ENCODE measurements at regions not wholly inside any gene's neighbourhood (a gene's known extent, or its start where the extent isn't known, plus 50 kb on each side); places are given as distances from the start of the nearest gene placed in this dataset.

- H3K27ac Mint-ChIP-seq: no peak overlapping the region
- peaks cover 2% of the 10 kb centered on the region for H3K27me3 Mint-ChIP-seq
- POLR2A ChIA-PET: no interaction called here
Observed at GRCh38 chr5:154630410-154630809, 124.8 kb upstream of the LARP1 start.

DNA sequence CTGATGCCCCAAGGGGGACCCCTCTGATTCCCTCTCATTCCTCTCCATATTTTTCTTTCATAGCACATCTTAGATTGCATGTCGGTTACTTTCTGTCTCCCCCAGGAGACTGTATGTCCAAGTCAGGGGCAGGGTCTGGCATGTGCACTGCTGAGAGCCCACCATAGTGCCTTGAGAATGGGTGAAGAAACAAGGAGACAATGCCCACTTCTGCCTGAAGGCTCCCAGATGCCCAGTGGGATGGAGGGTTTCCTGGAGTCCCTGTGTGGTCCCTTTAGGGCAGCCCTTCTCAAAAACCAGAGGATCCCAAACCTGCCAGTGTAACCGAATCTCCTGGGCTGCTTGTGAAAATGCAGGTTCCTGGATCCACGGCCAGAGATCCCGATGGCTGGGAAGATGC lies 126.5 kb upstream of the LARP1 start:
- Mint-ChIP-seq H3K4me3 (no peak overlapping the region), H3K27me3 (peaks cover 2% of the 10 kb centered on the region), H3K4me1 (ENCODE audit: low read depth) (no peaks in the 10 kb centered on the region), H3K9me3 (no peaks in the 10 kb centered on the region), H3K27ac (no peak overlapping the region), H3K36me3 (no peaks in the 10 kb centered on the region)
- ChIA-PET POLR2A (no interaction called here), CTCF (no interaction called here)
- intact Hi-C loops (cut with micrococcal nuclease): no loop called here
- no peak for DNase-seq

More at GRCh38 chr5:154630410-154630809, 124.8 kb upstream of the LARP1 start:
- Mint-ChIP-seq H3K9me3 (no peaks in the 10 kb centered on the region), H3K4me3 (no peak overlapping the region), H3K4me1 (ENCODE audit: low read depth) (no peaks in the 10 kb centered on the region), H3K36me3 (no peaks in the 10 kb centered on the region)
- DNase-seq: no peak
- CTCF ChIA-PET: interaction anchor here (1.4 to 1.5 kb wide), 2 partner anchors 9 to 162 kb away, joined by 4 to 5 read pairs; no protein-coding TSS in a partner anchor
- intact Hi-C loops (cut with micrococcal nuclease): no loop called here

GRCh38 chr5:154627698-154628678 lies 127.2 kb upstream of the LARP1 start:
- Mint-ChIP-seq H3K4me3 (no peak overlapping the region), H3K27me3 (peaks cover 2% of the 10 kb centered on the region), H3K4me1 (ENCODE audit: low read depth) (no peaks in the 10 kb centered on the region), H3K9me3 (no peaks in the 10 kb centered on the region), H3K27ac (no peak overlapping the region), H3K36me3 (no peaks in the 10 kb centered on the region)
- DNase-seq: no peak
- CTCF ChIA-PET: no interaction called here
- intact Hi-C loops (cut with micrococcal nuclease): no loop called here
- POLR2A ChIA-PET: no interaction called here

DNA sequence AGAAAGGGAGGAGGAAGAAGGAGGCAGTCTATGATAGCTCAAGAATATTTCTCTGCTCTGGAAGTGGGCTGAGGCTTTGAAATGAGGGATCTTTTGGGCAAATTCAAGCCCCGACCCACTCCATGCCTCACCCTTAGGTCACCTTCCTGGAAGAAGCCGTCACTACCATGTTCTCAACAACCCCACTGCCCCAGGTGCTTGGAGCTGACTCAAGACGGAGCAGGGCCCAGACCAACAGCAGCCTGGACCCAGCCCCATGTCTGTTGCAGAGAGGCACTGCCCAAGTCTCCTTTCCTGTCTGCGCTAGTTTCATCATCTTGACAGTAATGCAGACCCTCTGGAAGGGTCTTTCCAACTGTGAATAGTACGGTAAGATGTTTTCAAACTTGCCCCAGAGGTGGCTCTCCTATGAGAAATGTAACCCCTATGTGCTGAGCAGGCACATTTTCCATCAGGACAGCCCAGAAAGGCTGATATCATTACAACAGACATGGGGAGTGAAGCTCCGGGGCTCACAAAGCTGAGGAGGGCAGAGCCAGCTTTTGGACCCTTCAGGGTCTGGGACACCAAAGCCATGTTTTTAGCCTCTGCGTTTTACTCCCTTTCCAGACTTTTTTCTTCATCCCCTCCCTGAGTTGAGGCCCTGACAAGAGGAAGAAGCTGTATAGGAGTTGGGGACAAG lies 128.2 kb upstream of the LARP1 start:
- no peak overlapping the region for H3K4me3 Mint-ChIP-seq
- intact Hi-C loops (cut with micrococcal nuclease): no loop called here
- no peaks in the 10 kb centered on the region for H3K9me3 Mint-ChIP-seq
- H3K27me3 Mint-ChIP-seq: peaks cover 2% of the 10 kb centered on the region
- CTCF ChIA-PET: no interaction called here
- H3K4me1 Mint-ChIP-seq (ENCODE audit: low read depth): no peaks in the 10 kb centered on the region
- H3K27ac Mint-ChIP-seq: no peak overlapping the region
- POLR2A ChIA-PET: no interaction called here
- H3K36me3 Mint-ChIP-seq: no peaks in the 10 kb centered on the region
- DNase-seq: no peak

DNA sequence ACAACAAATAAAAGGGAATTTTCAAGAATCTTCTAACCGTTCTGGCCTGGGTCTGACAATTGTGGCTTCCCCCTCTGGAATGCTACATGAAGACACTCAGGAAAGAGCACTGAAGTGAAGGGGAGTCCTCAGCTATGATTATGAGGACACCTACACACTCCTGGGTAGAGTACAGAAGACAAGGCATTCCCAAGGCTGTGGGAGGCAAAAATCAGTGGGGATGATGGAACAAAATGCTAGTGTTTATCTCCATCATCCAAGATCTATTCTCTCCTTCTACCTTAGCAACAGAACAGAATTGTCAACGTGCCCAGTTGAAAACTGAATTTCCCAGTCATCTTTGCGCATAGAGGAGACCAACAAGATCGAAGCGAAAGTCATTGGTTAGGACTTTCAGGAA lies 130.1 kb upstream of the LARP1 start:
- POLR2A ChIA-PET: no interaction called here

DNA sequence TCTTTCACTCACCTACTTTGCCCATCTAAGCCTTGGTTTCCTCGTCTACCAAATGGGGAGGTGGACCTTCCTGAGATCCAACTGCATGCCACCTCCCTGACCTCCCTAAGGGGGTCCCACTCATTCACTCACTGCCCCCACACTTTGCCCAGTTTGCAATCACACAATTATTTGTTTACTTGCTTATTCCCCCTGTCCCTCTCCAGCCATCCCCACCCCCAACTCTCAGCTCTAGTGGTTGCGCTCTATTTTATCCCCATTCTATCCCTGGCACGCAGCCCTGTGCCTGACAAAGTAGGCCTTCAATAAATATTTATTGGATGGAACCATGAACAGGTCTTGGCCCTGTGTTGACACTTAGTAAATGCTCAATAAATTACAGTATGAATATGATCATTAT lies 130.8 kb upstream of the LARP1 start:
- intact Hi-C loops (cut with micrococcal nuclease): no loop called here
- ChIA-PET CTCF (no interaction called here), POLR2A (no interaction called here)
- H3K9me3 Mint-ChIP-seq: no peaks in the 10 kb centered on the region
- H3K4me1 Mint-ChIP-seq (ENCODE audit: low read depth): no peaks in the 10 kb centered on the region
- H3K27me3 Mint-ChIP-seq: no peaks in the 10 kb centered on the region
- no peaks in the 10 kb centered on the region for H3K36me3 Mint-ChIP-seq
- H3K27ac Mint-ChIP-seq: no peak overlapping the region
- no peak overlapping the region for H3K4me3 Mint-ChIP-seq
- no peak for DNase-seq

More for the DNA sequence above, 130.1 kb upstream of the LARP1 start:
- DNase-seq: no peak
- Mint-ChIP-seq H3K27me3 (no peaks in the 10 kb centered on the region), H3K27ac (no peak overlapping the region), H3K9me3 (no peaks in the 10 kb centered on the region), H3K4me1 (ENCODE audit: low read depth) (no peaks in the 10 kb centered on the region), H3K4me3 (no peak overlapping the region), H3K36me3 (no peaks in the 10 kb centered on the region)
- intact Hi-C loops (cut with micrococcal nuclease): no loop called here
- CTCF ChIA-PET: no interaction called here

- H3K4me1 Mint-ChIP-seq (ENCODE audit: low read depth): no peaks in the 10 kb centered on the region
- intact Hi-C loops (cut with micrococcal nuclease): loop anchor here (2.0 kb wide), 1 partner anchor 18 kb away; no protein-coding TSS in a partner anchor
- POLR2A ChIA-PET: no interaction called here
- H3K36me3 Mint-ChIP-seq: no peaks in the 10 kb centered on the region
- CTCF ChIA-PET: interaction anchor here (1.6 kb wide), 1 partner anchor 100 kb away, joined by 3 read pairs; no protein-coding TSS in a partner anchor
- H3K9me3 Mint-ChIP-seq: no peaks in the 10 kb centered on the region
- H3K27ac Mint-ChIP-seq: no peak overlapping the region
- no peak overlapping the region for H3K4me3 Mint-ChIP-seq
- peaks cover 5% of the 10 kb centered on the region for H3K27me3 Mint-ChIP-seq
- no peak for DNase-seq
Observed at GRCh38 chr5:154620411-154620810, 134.8 kb upstream of the LARP1 start.

GRCh38 chr5:154618696-154619095 lies 136.5 kb upstream of the LARP1 start:
- POLR2A ChIA-PET: no interaction called here
- peaks cover 11% of the 10 kb centered on the region for H3K27me3 Mint-ChIP-seq

GRCh38 chr5:154614595-154614994 lies 136.6 kb upstream of the HAND1 start:
- Mint-ChIP-seq H3K4me3 (no peak overlapping the region), H3K27ac (no peak overlapping the region), H3K4me1 (ENCODE audit: low read depth) (peaks cover 6% of the 10 kb centered on the region), H3K36me3 (no peaks in the 10 kb centered on the region), H3K9me3 (no peaks in the 10 kb centered on the region), H3K27me3 (peaks cover 38% of the 10 kb centered on the region)
- DNase-seq: no peak
- POLR2A ChIA-PET: no interaction called here
- CTCF ChIA-PET: interaction anchor here (0.9 to 1.2 kb wide), 2 partner anchors 146 to 148 kb away, joined by 4 to 5 read pairs; no protein-coding TSS in a partner anchor
- intact Hi-C loops (cut with micrococcal nuclease): no loop called here

More at GRCh38 chr5:154618696-154619095, 136.5 kb upstream of the LARP1 start:
- Mint-ChIP-seq H3K4me3 (no peak overlapping the region), H3K4me1 (ENCODE audit: low read depth) (no peaks in the 10 kb centered on the region), H3K9me3 (no peaks in the 10 kb centered on the region), H3K36me3 (no peaks in the 10 kb centered on the region), H3K27ac (no peak overlapping the region)
- DNase-seq: no peak
- CTCF ChIA-PET: no interaction called here
- intact Hi-C loops (cut with micrococcal nuclease): no loop called here

GRCh38 chr5:154614125-154614524 lies 136.1 kb upstream of the HAND1 start:
- ChIA-PET POLR2A (no interaction called here), CTCF (interaction anchor here (0.9 to 1.2 kb wide), 2 partner anchors 146 to 147 kb away, joined by 4 to 5 read pairs; no protein-coding TSS in a partner anchor)
- no peak overlapping the region for H3K27ac Mint-ChIP-seq
- H3K4me1 Mint-ChIP-seq (ENCODE audit: low read depth): peaks cover 6% of the 10 kb centered on the region
- peaks cover 43% of the 10 kb centered on the region for H3K27me3 Mint-ChIP-seq
- no peaks in the 10 kb centered on the region for H3K9me3 Mint-ChIP-seq
- intact Hi-C loops (cut with micrococcal nuclease): no loop called here
- no peaks in the 10 kb centered on the region for H3K36me3 Mint-ChIP-seq
- no peak overlapping the region for H3K4me3 Mint-ChIP-seq
- DNase-seq: no peak

- Mint-ChIP-seq H3K9me3 (no peaks in the 10 kb centered on the region), H3K4me1 (ENCODE audit: low read depth) (peaks cover 6% of the 10 kb centered on the region), H3K27ac (no peak overlapping the region), H3K27me3 (peaks cover 47% of the 10 kb centered on the region), H3K4me3 (no peak overlapping the region), H3K36me3 (no peaks in the 10 kb centered on the region)
- intact Hi-C loops (cut with micrococcal nuclease): no loop called here
- no peak for DNase-seq
- POLR2A ChIA-PET: no interaction called here
- CTCF ChIA-PET: interaction anchor here (1.0 to 7.0 kb wide), 2 partner anchors 145 to 540 kb away, joined by 3 to 89 read pairs; no protein-coding TSS in a partner anchor
Observed at GRCh38 chr5:154612666-154613065, 134.6 kb upstream of the HAND1 start.

DNA sequence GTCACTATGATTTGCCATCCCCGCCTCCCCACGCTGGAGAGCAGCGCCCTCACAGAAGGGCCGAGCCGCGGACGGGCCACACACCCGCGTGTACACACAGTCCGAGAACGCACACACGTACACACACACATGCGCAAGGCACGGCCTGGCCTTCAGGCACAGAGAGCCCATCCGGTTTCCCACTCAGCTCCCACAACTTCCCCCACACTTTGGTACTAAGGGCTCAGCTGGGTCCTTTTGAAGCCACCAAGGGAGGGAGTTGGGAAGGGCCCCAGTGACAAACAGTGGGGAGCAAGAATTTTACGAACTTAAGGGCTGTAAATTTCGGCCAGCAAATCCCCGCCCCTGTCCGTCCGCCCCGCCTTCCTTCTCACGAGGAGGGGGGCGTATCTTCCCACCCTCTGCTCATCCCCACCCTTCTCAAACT lies 133.3 kb upstream of the HAND1 start:
- H3K4me3 Mint-ChIP-seq: no peak overlapping the region
- no peak for DNase-seq
- H3K36me3 Mint-ChIP-seq: no peaks in the 10 kb centered on the region
- intact Hi-C loops (cut with micrococcal nuclease): no loop called here
- H3K9me3 Mint-ChIP-seq: no peaks in the 10 kb centered on the region
- H3K4me1 Mint-ChIP-seq (ENCODE audit: low read depth): peaks cover 6% of the 10 kb centered on the region
- no peak overlapping the region for H3K27ac Mint-ChIP-seq
- CTCF ChIA-PET: interaction anchor here (1.3 to 7.0 kb wide), 4 partner anchors 137 to 637 kb away, joined by 3 to 89 read pairs (median 9); no protein-coding TSS in a partner anchor
- POLR2A ChIA-PET: no interaction called here
- H3K27me3 Mint-ChIP-seq: peaks cover 52% of the 10 kb centered on the region
